ENCODE measurements at regions not wholly inside any gene's neighbourhood (a gene's known extent, or its start where the extent isn't known, plus 50 kb on each side); places are given as distances from the start of the nearest gene placed in this dataset.

- in situ Hi-C loops (cut with HindIII; ENCODE audit: low sequenced_read_pairs), result no loop called here
- H3K4me3 ChIP-seq (ENCODE audit: low read depth, low read length), result no peak overlapping the region
- DNase-seq (ENCODE audit: low read depth, low spot score), result no peak
- TF ChIP-seq CTCF (IDR thresholded peaks at IDR 0.05; ENCODE audit: low read depth, low read length), result no peak
Observed at GRCh38 chr5:144815131-144815530, 644.5 kb downstream of the KCTD16 start.

GRCh38 chr5:144812763-144813162 is 642.1 kb downstream of the KCTD16 start:
- in situ Hi-C loops (cut with HindIII; ENCODE audit: low sequenced_read_pairs), result no loop called here
- peak; percentile 73 for DNase-seq (ENCODE audit: low read depth, low spot score)
- TF ChIP-seq CTCF (IDR thresholded peaks at IDR 0.05; ENCODE audit: low read depth, low read length), result no peak
- H3K4me3 ChIP-seq (ENCODE audit: low read depth, low read length), result no peak overlapping the region

- no peak for TF ChIP-seq CTCF (IDR thresholded peaks at IDR 0.05; ENCODE audit: low read depth, low read length)
- no peak for DNase-seq (ENCODE audit: low read depth, low spot score)
- no peak overlapping the region for H3K4me3 ChIP-seq (ENCODE audit: low read depth, low read length)
- in situ Hi-C loops (cut with HindIII; ENCODE audit: low sequenced_read_pairs), result no loop called here
Observed at GRCh38 chr5:144800169-144800568, 629.5 kb downstream of the KCTD16 start.

- in situ Hi-C loops (cut with HindIII; ENCODE audit: low sequenced_read_pairs), result no loop called here
- no peak overlapping the region for H3K4me3 ChIP-seq (ENCODE audit: low read depth, low read length)
- TF ChIP-seq CTCF (IDR thresholded peaks at IDR 0.05; ENCODE audit: low read depth, low read length), result no peak
- DNase-seq (ENCODE audit: low read depth, low spot score), result no peak
Observed at GRCh38 chr5:144798595-144798994, 627.9 kb downstream of the KCTD16 start.

GRCh38 chr5:144794922-144795321 is 624.2 kb downstream of the KCTD16 start:
- TF ChIP-seq CTCF (IDR thresholded peaks at IDR 0.05; ENCODE audit: low read depth, low read length), result no peak
- peak; percentile 45 for DNase-seq (ENCODE audit: low read depth, low spot score)
- in situ Hi-C loops (cut with HindIII; ENCODE audit: low sequenced_read_pairs), result no loop called here
- H3K4me3 ChIP-seq (ENCODE audit: low read depth, low read length), result no peak overlapping the region

- no peak for TF ChIP-seq CTCF (IDR thresholded peaks at IDR 0.05; ENCODE audit: low read depth, low read length)
- no peak overlapping the region for H3K4me3 ChIP-seq (ENCODE audit: low read depth, low read length)
- no peak for DNase-seq (ENCODE audit: low read depth, low spot score)
- in situ Hi-C loops (cut with HindIII; ENCODE audit: low sequenced_read_pairs), result no loop called here
Observed at GRCh38 chr5:144788556-144788955, 617.9 kb downstream of the KCTD16 start.

GRCh38 chr5:144788046-144788445 is 617.4 kb downstream of the KCTD16 start:
- in situ Hi-C loops (cut with HindIII; ENCODE audit: low sequenced_read_pairs), result no loop called here
- DNase-seq (ENCODE audit: low read depth, low spot score), result no peak
- no peak for TF ChIP-seq CTCF (IDR thresholded peaks at IDR 0.05; ENCODE audit: low read depth, low read length)
- H3K4me3 ChIP-seq (ENCODE audit: low read depth, low read length), result no peak overlapping the region
